Amniotic epithelial cell (primary cell): ENCODE measurements at regions not wholly inside any gene's neighbourhood (a gene's known extent, or its start where the extent isn't known, plus 50 kb on each side); places are given as distances from the start of the nearest gene placed in this dataset.

Source experiments
- DNase-seq: peaks from one replicate; pipeline ENCODE4 v3.0.0-alpha.2; 2010; ENCODE audit warnings: low read depth

- DNase-seq, result no peak
These were observed 263.1 kb upstream of the PSMD7 start for GRCh38 chr16:74033441-74033995.

DNA sequence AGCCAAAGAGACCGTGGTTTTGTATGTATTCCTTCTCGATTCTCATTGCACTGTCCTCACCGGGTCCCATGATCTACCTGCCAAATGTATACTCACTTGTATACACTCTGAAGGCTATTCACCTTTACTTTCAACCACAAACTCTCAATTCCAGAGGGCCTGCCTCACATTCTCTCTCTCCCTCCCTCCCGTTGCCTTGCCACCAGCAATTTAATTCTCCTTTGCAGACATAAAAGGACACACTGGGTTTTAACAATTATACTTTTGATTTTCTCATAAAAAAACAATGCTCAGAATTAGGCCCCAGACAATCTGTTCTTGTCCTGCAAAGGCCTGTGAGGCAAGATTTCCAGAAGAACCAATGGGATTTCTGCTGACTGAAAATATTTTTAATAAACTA is 265.1 kb upstream of the PSMD7 start:
- no peak for DNase-seq

DNA sequence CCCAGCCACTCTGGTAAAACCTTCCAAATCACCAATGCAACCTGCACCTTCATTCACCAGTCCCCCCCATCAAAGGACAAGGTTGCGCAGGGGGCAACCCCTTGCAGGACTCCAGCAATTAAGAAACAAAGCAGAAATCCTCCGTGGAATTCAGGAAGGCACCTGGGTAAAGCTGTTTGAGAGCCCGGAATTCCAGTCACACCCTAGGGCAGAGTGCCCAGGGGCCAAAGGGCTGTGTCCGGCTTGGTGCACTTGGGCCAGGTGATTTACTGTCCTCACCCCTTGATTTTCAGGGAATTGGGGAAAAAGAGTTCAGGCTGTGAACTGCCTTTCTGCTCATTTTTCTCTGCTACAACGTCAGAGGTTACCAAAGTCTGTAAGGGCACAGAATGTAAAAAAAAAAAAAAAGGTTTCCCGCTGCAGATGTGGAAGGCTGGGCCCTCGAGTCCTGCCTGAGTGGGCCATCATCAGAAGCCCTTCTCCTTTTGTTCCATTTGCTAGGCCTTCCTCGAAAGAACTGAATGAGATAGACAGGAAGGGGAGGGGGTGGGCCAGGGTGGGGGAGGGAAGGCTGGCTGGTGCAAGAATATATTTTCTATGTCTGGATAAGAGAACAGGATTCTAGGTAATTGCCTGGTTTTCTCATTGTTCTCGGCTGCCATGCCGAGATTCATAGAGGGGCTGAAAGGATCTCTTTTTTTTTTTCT is 266.5 kb upstream of the PSMD7 start:
- DNase-seq, result no peak

- DNase-seq, result no peak
These were observed 267.4 kb upstream of the PSMD7 start for GRCh38 chr16:74029115-74029792.

- DNase-seq, result no peak
These were observed 270.0 kb upstream of the PSMD7 start for GRCh38 chr16:74026373-74027281.

DNA sequence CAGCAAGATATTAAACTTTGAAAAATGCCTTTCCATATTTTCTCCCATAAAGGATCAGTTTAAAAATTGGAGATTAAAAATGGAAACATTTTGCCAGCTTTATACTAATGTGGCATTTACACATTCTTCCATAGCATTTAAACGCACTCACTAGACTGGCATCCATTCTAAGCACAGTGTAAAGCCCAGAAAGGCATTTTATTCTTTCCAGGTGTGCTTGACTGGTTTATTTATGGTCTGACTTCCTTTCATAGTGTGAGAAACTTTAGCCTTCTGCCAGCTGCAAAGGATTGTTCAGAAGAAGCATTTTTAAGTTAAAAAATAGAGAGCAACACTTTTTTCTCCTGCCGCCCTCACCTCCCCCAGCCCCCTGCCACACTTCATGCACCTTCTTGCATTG is 271.7 kb upstream of the PSMD7 start:
- DNase-seq, result no peak

- no peak for DNase-seq
These were observed 276.4 kb upstream of the PSMD7 start for GRCh38 chr16:74020095-74020670.

DNA sequence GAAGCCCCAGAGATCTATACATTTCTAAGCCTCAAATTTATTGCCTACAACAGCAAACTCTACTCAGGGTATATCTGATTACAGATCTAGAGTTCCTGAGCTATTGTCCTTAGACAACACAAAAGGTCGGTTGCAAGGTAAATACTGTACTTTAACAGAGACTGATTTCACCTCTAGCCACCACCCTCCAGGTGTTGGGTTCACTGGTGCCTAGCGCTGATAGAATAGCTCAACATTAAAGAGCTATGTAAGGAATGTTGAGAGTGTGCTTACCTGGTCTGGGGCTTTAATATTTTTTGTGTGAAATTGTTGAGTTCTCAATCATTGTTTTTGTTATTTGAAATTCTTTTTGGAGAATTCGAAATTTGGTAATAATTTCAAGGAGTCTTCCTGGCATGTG is 277.0 kb upstream of the PSMD7 start:
- no peak for DNase-seq

- no peak for DNase-seq
These were observed 280.7 kb upstream of the PSMD7 start for GRCh38 chr16:74015953-74016352.

GRCh38 chr16:73998707-73999106 is 297.9 kb upstream of the PSMD7 start:
- no peak for DNase-seq

GRCh38 chr16:73997971-73998370 is 298.6 kb upstream of the PSMD7 start:
- no peak for DNase-seq

- no peak for DNase-seq
These were observed 299.3 kb upstream of the PSMD7 start for GRCh38 chr16:73997340-73997711.

DNA sequence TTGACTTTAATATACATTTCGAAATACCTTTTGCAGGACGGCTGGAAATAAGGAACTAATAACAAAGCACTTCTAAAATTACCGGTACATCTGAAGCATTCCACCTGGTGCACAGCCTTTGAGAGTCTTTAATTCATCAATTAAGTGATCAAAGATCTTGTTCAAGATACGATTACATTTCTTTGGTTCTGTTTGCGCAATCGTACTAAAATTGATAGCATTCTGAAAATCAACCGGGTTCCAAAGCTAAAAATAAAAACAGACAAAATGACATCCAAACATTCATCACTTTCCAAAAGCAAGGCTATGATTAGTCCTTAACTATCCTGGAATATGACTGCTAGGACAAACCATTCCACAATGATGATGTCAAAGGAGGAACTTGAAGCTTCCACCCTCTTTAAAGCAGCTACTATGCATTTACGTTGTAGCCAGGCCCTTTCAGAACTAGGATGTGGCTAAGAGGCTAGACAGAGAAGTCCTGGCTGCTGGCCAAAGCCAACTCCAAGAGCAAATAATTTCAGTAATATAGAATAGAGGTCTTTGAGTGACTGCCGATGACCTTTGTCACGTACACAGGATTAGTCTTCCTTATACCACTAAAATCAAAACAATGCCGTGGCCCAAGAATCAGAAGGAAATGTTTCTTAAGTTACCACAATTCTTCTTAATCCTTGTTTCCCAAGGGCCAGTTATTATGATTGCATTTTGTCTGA is 299.8 kb upstream of the PSMD7 start:
- no peak for DNase-seq

DNA sequence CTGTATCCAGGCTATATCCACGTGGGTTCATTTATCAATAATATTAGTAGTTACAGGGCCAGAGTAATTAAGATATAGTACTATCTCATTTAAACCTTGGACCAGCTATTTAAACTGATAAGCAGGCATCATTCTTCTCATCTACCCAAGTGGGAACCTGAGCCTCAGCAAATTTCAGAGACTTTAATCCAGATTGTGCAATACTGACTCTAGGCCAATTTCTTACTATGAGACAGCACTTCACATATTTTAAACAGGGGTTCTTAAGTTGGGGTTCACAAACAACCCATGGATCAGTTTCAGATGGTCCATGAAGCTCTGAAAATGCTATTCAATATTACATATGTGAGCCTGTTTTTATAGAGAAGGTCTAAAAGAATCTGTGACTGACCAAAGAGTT is 302.7 kb upstream of the PSMD7 start:
- DNase-seq, result no peak

GRCh38 chr16:73978407-73978784 is 318.2 kb upstream of the PSMD7 start:
- no peak for DNase-seq

GRCh38 chr16:73976644-73977043 is 320.0 kb upstream of the PSMD7 start:
- DNase-seq, result no peak

GRCh38 chr16:73973174-73973573 is 323.4 kb upstream of the PSMD7 start:
- DNase-seq, result no peak

GRCh38 chr16:73966851-73967250 is 329.8 kb upstream of the PSMD7 start:
- no peak for DNase-seq

DNA sequence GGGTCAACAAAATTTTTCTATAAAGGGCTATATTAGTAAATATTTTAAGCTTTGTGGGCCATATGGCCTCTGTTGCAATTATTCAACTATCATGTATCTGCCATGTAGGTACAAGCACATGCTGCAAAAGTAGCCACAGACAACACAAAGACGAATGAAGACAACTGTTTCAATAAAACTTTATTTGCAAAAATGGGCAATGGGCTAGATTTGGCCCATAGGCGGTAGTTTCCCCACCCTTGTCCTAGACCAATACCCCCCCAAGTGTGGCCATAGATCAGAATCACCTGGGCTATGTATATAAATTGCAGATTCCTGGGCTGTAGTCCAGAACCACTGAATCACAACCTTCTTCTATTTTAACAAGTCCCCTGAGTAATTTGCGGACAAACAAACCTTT is 331.0 kb upstream of the PSMD7 start:
- no peak for DNase-seq

- peak; percentile 37 for DNase-seq
These were observed 339.8 kb upstream of the PSMD7 start for GRCh38 chr16:73956587-73957494.

DNA sequence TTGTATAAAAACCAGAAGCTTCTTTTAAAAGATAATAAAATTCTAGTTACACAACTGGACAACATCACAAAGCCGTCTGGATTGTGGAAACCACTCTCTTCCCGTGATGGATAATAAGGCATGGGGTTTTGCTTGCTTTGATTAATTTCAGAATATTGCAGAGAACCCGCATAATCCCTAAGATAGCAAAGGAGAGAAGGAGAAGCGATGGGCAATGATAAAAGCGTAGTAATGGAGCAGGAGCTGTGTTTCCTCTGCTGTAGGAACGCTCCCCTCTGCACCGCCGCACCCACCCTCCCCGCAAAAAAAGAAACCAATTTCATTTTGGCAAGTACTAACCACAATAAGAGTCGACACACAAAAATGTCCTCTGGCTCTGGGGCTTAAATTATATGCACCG is 340.9 kb upstream of the PSMD7 start:
- DNase-seq, result peak; percentile 1
